Hematopoietic multipotent progenitor cell treated with erythropoietin and hydrocortisone succinate and interleukin-3 and kit ligand, for 4 days (in vitro differentiated cells): ENCODE measurements at regions not wholly inside any gene's neighbourhood (a gene's known extent, or its start where the extent isn't known, plus 50 kb on each side); places are given as distances from the start of the nearest gene placed in this dataset.
"Not testable (repeated sequence)": the region's sequence is repeated elsewhere in the genome, so short reads cannot be mapped to it uniquely, and the experiment has no call there.

ENCODE experiments used
- DNase-seq: peaks from one replicate; pipeline ENCODE4 v3.0.0-alpha.2; 2015

DNA sequence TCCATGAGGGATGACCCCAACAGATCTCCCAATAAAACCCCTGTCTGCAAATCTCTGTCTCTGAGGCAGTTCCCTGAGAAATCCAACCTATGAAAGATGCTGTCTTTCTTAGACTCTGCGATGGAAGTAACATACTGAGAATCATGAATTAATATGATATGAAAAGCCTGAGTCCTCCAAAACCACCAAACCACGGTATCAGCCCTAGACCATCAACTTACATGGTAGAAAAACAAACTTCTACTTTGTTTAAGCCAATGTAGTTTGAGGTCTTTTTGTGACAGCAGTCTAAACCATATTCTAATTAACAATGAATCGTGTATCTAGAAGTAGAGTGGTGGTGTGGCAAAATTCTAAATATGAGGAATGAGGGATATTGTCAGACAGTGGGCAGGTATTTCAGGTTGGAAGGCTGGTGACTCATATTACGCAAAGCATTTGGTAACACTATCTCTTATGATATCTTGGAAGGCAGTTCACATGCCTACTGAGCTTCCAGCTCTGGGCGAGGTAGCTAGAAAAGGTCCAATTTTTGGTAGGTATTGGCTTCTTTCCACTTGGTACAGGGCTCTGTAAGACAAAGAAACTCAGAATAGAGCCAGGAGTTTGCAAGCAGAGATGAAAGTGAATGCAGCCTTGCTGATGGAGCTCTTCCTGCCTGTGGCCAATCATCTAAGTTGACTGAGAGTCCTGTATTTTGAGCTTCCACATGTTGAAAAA is 215.8 kb downstream of the ZFP36L2 start:
- peak; percentile 70 for DNase-seq

DNA sequence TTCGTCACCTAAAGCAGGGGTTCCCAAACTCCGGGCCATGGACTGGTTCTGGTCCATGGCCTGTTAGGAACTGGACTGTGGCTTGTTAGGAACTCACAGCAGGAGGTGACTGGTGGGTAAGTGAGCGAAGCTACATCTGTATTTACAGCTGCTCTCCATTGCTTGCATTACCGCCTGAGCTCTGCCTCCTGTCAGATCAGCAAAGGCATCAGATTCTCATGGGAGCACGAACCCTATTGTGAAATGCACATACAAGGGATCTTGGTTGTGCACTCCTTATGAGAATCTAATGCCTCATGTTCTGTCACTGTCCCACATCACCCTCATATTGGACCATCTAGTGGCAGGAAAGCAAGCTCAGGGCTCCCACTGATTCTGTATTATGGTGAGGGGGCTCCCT is 217.0 kb downstream of the ZFP36L2 start:
- no peak for DNase-seq

DNA sequence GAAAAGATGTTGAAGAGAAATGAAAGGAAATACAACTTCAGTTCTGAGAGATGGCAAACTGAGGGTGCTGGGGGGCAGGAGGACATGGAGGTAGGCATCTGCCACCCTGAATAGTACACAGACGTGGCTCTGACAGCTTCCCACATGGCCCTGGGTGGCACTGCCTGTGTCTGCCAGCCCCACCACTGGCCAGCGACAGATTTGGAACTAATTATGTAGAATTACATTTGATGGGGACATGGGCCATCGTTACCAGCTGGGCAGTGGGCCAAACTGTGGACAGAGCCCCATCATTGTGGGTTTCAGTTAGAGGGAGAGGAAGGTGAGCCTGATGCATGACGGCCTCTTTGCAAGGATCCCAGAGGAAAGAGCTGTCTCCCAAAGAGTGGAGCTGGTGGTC is 216.0 kb upstream of the HAAO start:
- no peak for DNase-seq

DNA sequence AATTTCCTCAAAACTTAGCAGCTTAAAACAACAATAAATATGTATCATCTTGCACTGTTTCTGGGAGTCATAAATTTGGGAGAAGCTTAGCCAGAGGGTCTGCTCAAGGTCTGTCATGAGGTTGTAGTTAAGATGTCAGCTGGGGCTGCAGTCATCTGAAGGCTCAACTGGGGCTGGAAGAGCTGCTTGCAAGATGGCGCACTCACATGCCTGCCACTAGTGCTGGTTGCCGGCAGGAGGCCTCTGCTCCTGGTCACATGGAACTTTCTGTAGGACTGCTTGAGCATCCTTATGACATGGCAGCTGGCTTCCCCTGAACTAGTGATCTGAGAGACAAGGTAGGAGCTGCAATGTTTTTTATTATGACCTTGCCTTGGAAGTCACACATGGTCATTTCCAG is 215.5 kb upstream of the HAAO start:
- DNase-seq = no peak

DNA sequence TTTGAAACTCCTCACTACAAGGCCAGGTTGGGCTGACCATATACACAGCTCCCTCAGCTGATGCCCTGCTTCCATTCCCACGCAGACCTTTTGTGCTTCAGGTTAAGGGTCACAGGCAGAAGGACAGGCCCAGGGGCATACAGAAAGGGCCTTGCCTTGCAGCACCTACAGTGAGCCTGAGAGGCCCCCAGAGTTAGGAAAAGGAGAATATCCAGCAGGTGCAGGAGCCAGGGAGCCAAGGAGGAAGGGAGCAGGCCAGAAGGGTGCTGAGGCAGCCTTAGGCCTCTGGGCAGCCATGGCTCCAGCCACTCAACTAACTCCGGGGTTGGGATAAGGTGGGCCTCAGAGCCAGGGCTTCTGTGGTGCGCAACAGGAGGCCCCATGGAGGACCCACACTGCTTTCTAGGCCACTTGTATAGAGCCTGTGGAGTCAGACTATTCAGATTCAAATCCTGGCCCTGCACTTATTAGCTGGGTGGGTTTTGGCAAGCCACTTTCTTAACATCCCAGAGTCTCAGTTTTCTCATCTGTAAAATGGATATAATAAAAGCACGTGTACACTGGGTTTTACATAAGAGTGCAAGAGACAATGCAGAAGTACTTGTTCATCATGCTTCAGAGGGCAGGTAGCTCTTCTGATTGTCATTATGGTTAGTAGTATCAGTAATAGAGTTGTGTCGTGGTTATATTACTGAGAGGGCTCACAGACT is 214.6 kb upstream of the HAAO start:
- DNase-seq = no peak

DNA sequence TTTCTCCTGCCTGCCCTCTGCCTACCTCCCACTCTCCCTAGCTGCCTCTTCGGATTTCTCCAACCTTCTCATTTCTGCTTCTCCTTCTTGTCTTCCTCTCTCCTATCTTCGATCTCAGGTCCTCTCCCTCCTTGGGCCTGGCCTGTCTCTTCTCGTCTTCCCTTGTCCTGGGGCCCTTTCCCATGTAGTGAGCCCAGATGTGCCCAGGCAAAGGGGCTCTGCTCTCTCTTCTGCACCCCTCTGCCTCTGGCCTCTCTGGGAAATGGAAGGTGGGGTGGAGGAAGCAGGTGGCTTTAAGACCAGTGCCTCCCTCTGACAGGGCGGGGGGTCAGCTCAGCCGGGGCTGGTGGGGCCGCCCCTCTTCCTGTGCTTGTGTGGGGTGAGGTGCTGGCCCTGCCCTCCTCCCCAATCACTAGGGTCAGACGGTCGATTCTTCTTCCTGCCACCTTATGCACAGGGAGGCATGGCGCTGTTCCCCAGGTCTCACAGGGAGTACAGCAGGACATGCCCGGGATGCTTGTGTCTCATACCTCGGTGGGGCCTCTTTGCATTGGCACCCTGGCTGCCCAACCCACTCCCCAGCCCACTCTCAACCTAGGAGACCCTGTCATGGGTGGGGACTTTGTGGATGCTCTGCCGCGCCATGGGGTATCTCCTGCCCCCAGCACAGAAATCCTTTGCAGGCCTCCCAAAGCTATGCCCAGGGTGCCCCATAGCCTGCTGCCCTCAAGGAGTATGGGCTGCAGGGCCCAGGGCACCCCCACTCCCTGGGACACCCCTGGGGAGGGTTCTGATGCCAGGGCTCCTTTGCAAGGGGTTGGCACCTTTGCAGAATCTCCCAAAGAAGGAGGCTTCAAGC is 213.8 kb upstream of the HAAO start:
- DNase-seq = peak; percentile 68

DNA sequence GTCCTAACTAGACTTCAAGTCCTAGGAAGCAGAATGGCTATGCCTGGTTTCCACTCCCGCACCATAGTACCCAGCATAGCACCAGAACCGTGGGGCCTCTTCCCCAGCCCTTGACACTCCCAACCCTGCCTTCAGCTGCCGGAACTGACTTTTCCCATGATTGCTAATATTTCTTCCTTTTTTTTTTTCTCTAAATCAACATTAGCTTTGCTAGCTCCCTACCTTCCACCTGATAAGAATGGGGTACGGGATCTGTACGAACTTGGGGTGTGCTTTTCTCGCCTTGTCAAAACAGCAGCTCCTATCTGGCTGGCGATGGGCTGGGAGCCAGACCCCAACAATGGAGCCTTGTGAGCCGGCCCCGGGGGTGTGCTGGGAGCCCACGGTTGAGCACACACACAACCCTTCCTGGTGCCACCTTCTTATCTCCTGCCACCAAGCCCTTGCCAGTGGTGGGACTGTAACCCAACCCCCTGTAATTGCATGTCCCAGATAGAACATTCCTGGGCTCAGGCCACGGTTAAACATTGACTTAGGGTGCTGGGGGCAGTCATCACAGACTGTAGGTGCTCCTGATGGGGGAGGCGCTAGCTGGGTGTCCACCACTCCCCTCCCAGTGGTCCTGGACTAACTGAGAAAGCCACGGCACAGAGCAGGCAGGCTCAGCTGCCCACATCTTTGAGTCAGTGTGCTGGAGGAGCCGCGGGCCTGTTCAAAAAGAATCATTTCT is 213.0 kb upstream of the HAAO start:
- DNase-seq = peak; percentile 96

DNA sequence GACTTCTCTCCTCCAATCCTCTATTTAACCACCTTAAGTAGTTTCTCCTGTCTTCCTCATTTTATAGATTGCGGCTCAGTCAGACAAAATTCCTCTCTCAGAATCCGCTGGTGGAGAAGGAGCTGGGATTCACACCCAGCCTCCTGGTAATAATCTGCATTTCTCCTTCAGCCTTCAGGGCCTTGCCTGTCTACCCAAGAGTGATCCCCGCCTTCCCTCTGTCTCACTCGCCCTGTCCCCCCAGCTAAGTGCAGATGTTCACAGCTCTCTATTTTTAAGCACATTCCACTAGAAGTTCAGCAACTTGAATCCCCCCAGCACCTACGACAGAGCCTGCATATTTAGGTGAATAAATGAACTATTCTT is 212.5 kb upstream of the HAAO start:
- no peak for DNase-seq

DNA sequence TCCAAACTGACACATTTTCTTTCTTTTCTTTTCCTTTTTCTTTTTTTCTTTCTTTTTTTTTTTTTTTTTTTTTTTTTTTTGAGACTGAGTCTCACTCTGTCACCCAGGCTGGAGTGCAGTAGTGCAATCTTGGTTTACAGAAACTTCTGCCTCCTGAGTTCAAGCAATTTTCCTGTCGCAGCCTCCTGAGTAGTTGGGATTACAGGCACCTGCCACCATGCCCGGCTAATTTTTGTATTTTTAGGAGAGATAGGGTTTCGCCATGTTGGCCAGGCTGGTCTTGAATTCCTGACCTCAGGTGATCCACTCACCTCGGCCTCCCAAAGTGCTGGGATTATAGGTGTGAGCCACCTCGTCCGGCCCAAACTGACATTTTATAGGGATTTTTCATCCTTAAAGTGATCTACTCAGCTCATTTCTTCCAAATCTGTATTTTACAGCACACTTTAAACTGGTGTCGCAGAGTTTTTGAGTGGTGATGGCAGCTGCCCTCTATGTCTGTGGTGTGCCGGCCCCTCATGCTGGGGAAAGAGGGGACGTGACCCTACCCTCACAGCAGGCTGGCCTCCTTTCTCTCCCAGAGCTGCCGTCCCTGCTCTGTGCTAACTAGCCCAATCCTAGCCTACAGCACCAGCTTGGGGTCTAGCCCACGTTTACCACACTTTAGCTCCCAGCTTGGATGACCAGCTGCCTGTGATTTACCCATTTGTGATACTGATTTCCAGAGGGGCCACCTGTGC is 211.9 kb upstream of the HAAO start:
- DNase-seq = not testable (repeated sequence)

DNA sequence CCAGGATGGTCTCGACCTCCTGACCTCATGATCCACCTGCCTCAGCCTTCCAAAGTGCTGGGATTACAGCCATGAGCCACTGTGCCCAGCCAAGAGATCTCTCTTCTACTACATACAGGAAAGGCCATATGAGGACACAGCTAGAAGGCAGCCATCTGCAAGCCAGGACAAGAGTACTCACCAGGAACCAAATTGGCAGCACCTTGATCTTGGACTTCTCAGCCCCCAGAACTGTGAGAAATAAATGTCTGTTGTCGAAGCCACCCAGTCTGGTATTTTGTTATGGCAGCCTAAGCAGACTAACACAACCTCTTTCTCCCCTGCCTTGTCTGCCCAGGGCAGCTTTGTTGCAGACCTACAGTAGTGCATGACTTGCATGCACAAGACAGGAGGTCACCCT is 211.3 kb upstream of the HAAO start:
- no peak for DNase-seq

DNA sequence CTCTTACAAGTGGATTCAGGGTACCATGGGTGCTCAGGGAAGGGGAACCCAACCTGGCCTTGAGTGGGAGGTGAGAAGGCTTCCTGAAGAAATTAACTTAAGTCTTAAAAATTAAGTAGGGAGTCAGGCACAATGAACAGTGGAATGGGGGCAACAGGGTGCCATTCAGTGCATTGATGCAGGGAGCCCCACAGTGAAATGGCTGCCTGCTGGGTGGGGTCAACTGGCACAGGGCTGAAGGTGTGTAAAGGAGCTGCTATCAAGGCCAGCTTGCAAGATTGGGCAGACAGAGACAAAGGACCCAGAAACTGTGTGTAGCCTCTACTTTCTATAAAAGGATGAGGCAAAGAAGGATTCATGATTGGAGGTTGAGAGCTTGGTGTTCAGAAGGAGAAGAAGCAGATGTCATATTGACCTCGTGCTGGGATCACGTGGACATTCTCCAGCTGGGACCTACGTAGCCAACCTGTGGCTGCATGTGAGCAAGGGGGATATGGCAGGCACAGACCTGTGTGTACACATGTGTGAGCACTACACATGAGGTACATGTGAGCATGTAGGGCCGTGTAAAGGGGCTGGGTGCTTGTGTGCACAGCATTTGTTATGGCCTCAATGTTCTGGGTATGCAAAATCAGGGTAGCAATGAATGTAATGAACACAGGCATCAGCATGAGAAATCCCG is 209.5 kb upstream of the HAAO start:
- no peak for DNase-seq

DNA sequence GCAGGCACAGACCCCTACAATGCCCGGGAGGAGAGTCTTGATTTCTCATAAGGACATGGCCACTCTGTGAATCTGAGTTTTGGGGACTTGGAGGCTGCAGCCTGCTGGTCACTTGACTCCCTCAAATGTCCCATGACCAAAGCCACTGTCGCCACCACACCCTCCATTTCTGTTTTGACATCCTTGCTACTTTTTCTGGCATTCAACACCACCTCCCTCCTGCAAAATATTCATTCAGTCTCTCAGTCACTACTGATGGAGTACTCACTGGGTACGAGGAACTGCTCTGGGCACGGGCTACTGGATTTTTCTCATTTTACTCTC is 208.6 kb upstream of the HAAO start:
- DNase-seq = no peak

DNA sequence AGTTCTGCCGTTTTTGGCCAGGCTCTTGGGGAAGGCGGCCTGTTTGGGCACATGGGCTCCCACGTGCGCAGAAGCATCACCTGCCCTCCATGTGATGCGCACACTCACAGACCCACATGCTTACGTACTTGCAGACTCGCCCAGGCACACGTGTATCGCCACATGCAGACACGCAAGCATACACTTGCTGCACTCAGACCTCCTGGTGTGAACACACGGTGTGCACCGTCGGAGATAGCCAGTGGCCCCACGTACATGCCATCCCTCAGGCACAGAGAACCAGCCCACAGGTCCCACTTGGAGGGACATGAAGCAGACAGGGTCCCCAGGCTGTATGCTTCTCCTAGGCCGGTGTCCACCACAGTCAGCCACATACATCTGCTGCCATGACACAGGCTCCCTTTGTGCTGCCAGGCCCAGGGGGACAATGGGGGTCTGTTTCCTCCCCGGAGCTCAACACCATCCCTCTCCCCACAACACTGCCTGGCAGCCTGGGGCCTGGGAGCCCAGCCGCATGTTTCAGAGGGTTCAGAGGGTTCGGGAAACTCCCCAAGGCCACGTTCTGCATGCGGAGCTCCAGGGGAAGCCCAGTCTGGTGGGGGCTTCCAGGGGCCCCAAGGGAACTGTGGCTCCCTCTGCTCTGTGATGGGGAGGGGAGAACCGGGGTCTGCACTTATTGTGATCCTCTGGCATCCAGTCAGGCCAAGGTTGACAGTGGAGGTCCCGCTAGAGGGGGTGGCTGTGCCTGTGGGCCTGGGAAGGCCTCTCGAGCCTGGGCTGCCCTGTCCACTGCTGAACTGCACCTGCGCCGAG is 208.1 kb upstream of the HAAO start:
- no peak for DNase-seq

DNA sequence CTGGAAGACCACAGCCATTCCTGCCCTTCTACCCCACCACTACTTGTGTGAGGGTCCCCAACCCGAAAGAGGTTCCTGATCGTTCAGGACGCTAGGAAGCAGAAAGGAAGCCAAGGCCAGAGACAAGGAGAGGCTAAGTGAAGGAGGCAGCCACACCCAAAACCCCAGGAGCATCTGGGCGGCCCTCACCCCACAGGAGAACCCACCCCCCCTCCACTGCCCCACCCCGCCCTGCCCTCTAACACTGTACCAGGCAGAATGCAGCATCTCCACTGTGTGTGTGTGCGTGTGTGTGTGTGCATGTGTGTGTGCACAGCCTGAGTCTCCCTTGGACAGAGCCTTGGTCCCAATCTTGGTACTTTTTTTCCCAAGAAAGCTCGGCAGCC is 207.5 kb upstream of the HAAO start:
- DNase-seq = peak; percentile 51

DNA sequence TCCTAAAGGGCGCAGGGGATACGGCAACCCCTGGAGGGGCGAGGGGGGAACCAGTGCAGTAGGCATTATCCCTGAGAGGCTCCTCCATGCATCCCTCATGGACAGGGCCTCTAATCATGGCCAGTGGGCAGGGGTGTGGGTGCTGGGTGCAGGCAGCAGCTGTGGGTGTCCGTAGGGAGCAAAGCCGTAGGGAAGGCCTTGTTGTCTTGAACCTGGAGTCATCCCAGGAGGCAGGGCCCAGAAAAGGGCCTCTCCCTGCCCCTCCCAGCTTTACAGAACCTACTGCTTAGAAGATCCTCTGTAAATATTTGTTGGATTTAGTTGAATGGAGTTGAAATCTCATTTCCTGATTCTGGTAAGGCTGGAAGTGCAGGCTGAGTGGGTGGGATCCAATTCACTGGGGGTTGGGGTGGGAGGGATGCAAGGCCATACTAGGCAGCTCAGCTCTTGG is 207.0 kb upstream of the HAAO start:
- DNase-seq = no peak

DNA sequence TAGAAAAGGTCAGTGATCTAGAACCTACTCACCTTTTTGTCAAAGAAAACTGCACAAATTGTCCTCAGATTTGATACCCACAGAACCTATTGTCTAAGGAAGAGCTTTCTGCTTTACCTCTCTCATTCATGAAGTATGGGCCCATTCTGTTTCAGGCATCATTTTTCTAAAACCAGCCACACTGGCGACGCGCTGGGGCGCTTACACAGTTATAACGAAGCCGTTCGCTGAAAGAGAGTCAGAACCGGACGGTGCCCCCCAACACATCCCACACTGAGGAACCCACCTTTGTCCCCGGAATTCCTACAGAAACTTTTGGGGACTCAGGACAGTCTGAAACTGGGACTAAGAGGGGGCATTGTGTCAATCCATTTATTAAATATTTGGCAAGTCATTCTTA is 206.3 kb upstream of the HAAO start:
- DNase-seq = no peak

DNA sequence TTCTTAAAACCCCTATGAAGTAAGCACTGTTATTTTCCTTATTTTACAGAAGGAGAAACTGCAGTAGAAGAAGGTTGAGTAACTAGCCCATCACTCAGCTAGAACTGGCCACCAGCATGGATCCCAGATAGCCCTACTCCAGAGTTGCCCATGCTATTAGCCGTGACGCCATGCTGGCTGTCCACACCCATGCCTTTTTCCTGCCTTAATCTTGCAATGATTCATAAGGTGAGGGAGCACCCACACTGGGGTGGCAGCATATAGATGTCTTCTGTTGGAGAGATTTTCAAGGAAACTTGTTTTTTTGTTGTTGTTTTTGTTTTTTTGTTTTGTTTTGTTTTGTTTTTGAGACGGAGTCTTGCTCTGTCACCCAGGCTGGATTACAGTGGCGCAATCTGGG is 204.1 kb upstream of the HAAO start:
- no peak for DNase-seq

DNA sequence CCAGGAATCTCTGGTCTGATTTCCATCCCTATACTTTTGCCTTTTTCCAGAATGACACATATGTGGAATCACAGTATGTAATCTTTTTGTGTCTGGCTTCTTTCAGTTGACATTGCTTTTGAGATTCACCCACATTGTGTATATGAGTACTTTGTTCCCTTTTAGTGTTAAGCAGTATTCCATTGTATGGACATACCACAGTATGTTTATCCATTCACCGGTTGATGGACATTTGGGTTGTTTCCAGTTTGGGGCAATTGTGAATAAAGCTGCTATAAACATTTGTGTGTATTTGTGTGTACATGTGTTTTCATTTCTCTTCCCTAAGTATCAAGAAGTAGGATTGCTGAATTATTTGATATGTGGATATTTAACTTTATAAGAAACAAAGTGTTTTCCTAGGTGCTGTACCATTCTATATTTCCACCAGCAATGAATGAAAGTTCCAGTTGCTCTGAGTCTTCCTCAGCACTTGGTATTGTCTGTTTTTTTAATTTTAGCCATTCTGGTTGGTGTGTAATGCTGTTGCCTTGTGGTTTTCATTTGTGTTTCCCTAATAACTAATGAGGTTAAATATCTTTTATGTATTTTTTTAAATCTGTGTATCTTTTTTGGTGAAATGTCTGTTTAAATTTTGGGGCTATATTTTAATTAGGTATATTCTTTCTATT is 203.5 kb upstream of the HAAO start:
- DNase-seq = no peak

DNA sequence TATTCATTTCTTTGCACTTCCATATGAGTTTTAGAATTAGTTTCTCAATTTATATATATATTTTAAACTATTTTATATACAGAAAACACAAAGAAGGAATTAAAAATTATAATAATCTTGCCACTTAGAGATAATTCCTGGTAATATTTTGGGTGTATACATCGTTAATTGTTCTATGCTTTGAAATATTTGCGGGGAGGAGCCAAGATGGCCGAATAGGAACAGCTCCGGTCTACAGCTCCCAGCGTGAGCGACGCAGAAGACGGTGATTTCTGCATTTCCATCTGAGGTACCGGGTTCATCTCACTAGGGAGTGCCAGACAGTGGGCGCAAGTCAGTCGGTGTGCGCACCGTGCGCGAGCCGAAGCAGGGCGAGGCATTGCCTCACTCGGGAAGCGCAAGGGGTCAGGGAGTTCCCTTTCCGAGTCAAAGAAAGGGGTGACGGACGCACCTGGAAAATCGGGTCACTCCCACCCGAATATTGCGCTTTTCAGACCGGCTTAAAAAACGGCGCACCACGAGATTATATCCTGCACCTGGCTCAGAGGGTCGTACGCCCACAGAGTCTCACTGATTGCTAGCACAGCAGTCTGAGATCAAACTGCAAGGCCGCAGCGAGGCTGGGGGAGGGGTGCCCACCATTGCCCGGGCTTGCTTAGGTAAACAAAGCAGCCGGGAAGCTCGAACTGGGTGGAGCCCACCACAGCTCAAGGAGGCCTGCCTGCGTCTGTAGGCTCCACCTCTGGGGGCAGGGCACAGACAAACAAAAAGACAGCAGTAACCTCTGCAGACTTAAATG is 197.1 kb upstream of the HAAO start:
- DNase-seq = not testable (repeated sequence)

DNA sequence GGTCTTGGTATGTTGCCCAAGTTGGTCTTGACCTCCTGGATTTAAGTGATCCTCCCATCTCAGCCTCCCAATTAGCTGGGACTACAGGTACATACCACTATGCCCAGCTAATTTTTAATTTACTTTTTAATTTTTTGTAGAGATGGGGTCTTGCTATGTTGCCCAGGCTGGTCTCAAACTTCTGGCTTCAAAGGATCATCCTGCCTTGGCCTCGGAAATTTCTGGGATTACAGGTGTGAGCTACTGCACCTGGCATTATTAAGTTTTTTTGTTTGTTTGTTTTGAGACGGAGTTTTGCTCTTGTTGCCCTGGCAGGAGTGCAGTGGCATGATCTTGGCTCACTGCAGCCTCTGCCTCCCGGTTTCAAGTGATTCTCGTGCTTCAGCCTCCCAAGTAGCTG is 195.7 kb upstream of the HAAO start:
- DNase-seq = not testable (repeated sequence)
